ENCODE measurements at regions not wholly inside any gene's neighbourhood (a gene's known extent, or its start where the extent isn't known, plus 50 kb on each side); places are given as distances from the start of the nearest gene placed in this dataset.

DNA sequence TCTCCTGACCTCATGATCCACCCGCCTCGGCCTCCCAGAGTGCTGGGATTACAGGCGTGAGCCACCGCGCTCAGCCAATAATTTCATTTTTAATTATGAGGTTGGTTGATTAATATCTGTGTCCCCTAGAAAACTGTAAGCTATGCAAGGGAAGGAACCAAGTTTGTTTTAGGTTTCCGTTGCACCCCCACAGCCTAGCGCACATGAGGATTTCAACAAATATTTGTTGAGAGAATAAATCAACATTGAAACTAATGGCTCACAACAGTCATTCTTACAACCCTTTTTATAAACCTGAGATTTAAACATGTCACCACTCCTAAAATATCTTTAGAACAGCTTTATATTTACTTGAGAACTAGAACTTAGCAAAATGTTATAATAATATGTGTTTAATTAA, 114.0 kb upstream of the CARMIL1 start:
- intact Hi-C loops (cut with DNase I; ENCODE audit: low total_unique reads) = no loop called here
- WGBS, 2 donors = 93 to 96% methylated on average over 7 of the region's 7 CpGs

DNA sequence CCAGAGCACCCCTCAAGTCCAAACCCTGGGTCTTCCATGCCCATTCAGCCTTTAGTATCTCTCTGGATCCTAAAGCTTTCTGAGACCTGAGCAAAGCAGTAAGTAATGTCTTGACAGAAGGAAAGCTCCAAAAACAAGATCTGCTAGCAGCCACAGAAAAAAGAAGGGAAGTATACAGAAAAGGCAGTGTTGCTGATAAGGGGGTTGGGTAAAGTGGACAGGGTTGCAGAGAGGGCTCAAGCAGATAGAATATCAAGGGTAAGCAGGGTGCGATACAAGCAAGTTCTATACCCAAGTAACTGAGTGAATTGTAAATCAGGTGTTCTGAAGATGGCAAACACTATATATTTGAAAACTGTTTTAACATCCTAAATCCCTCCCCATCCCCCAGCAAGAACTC, 113.4 kb upstream of the CARMIL1 start:
- no peaks in the 10 kb centered on the region for H3K9me3 ChIP-seq
- H3K27ac ChIP-seq = no peak overlapping the region
- intact Hi-C loops (cut with DNase I; ENCODE audit: low total_unique reads) = no loop called here
- no peak for TF ChIP-seq CTCF (IDR thresholded peaks at IDR 0.05)
- no peak for TF ChIP-seq POLR2A (IDR thresholded peaks at IDR 0.05)
- H3K36me3 ChIP-seq (ENCODE audit: low read depth, missing control alignments) = no peaks in the 10 kb centered on the region
- no peaks in the 10 kb centered on the region for H3K27me3 ChIP-seq
- no peak for DNase-seq
- no peak overlapping the region for H3K4me3 ChIP-seq
- WGBS, 2 donors = 94 to 100% methylated on average over 1 of the region's 1 CpG
- H3K4me1 ChIP-seq = no peaks in the 10 kb centered on the region

More for the DNA sequence above, 114.0 kb upstream of the CARMIL1 start:
- no peaks in the 10 kb centered on the region for H3K9me3 ChIP-seq
- H3K4me3 ChIP-seq = no peak overlapping the region
- H3K4me1 ChIP-seq = no peaks in the 10 kb centered on the region
- no peak for DNase-seq
- H3K36me3 ChIP-seq (ENCODE audit: low read depth, missing control alignments) = no peaks in the 10 kb centered on the region
- no peaks in the 10 kb centered on the region for H3K27me3 ChIP-seq
- H3K27ac ChIP-seq = no peak overlapping the region
- TF ChIP-seq POLR2A (IDR thresholded peaks at IDR 0.05) (no peak), CTCF (IDR thresholded peaks at IDR 0.05) (no peak)

DNA sequence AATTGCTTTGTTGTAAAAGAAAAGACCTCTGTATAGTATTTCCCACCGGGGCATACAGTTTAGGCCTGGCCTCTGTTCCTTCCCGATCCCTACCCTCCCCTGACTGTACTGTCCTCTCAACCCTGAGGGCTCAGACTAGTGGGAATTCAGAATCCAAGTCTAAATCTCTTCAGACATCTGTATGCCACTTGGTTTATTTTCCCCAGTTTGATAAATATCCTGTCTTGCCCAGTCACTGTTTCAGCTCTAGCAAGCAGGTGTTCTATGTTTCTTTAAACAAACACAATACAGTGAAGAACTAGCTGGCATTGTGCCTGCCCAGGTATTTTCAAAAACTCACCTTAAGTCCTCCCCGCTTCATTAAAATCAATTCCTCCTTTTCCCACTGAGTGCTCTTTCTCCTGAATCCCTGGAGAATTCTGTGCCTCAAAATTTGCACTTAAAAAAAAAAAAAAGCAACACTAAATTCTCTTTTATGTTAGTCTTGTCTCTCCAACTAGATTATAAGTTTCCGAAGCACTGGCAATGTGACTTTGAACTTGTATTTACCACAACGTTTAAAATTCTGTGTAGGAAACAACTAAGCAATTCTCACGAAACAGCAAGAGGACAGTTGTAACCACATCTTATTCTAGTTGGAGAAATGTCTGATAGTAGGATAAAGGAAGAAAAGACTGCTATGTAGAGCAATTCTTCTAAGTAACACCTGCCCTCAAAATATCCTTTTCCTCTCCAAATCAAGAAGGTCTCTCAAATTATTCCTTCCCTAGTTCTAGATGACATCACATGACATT, 112.0 kb upstream of the CARMIL1 start:
- Histone ChIP-seq H3K4me3 (no peak overlapping the region), H3K27me3 (no peaks in the 10 kb centered on the region), H3K27ac (no peak overlapping the region), H3K36me3 (ENCODE audit: low read depth, missing control alignments) (no peaks in the 10 kb centered on the region), H3K9me3 (no peaks in the 10 kb centered on the region), H3K4me1 (no peaks in the 10 kb centered on the region)
- TF ChIP-seq CTCF (IDR thresholded peaks at IDR 0.05) (no peak), POLR2A (IDR thresholded peaks at IDR 0.05) (no peak)
- WGBS, 2 donors = 85 to 86% methylated on average over 6 of the region's 6 CpGs
- no peak for DNase-seq
- intact Hi-C loops (cut with DNase I; ENCODE audit: low total_unique reads) = no loop called here

DNA sequence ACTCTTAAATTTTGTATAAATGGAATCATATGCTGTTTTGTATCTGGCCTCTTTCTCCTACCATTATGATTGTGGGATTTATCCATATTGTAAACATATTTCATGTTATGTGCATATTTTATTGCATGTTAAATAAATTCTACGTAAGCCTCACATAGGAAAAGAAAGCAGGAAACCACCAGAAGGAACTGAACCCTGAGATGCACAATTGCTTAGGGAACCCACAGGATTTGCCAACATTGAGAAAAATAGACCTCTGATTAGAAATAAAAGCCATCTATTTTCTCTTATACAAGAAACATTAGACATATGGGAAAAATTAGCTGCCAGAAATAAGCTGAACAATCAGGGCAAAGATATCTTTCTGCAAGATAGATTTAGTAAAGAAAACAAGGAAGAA, 111.2 kb upstream of the CARMIL1 start:
- intact Hi-C loops (cut with DNase I; ENCODE audit: low total_unique reads) = no loop called here
- Histone ChIP-seq H3K4me3 (no peak overlapping the region), H3K36me3 (ENCODE audit: low read depth, missing control alignments) (no peaks in the 10 kb centered on the region), H3K9me3 (no peaks in the 10 kb centered on the region), H3K27me3 (no peaks in the 10 kb centered on the region), H3K27ac (no peak overlapping the region), H3K4me1 (no peaks in the 10 kb centered on the region)
- 83 to 93% methylated on average over 1 of the region's 1 CpG for WGBS, 2 donors
- DNase-seq = no peak
- TF ChIP-seq CTCF (IDR thresholded peaks at IDR 0.05) (no peak), POLR2A (IDR thresholded peaks at IDR 0.05) (no peak)

DNA sequence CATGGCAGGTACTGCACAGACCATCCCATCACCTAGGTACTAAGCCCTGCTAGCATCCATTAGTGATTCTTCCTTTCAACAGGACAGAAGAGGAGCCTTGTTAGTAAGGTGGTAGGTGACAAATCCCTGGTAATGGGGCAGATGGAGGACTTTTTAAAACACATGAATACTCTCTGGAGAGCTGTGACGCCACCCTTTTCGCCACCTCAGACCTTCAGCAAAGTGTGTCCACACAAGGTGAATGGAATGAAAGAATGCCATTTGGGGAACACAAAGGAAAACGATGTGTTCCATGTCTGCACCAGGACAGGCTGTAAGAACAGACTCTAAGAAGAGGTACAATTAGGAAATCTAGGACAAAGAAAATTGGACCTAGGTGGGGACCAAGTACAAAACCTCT, 110.5 kb upstream of the CARMIL1 start:
- intact Hi-C loops (cut with DNase I; ENCODE audit: low total_unique reads) = no loop called here
- 88 to 93% methylated on average over 3 of the region's 3 CpGs for WGBS, 2 donors
- no peak overlapping the region for H3K27ac ChIP-seq

More for the DNA sequence above, 110.5 kb upstream of the CARMIL1 start:
- Histone ChIP-seq H3K36me3 (ENCODE audit: low read depth, missing control alignments) (no peaks in the 10 kb centered on the region), H3K4me1 (no peaks in the 10 kb centered on the region), H3K4me3 (no peak overlapping the region), H3K27me3 (no peaks in the 10 kb centered on the region), H3K9me3 (no peaks in the 10 kb centered on the region)
- TF ChIP-seq CTCF (IDR thresholded peaks at IDR 0.05) = no peak
- no peak for TF ChIP-seq POLR2A (IDR thresholded peaks at IDR 0.05)
- no peak for DNase-seq
